ENCODE measurements at regions not wholly inside any gene's neighbourhood (a gene's known extent, or its start where the extent isn't known, plus 50 kb on each side); places are given as distances from the start of the nearest gene placed in this dataset.
"Not testable (repeated sequence)": the region's sequence is repeated elsewhere in the genome, so short reads cannot be mapped to it uniquely, and the experiment has no call there.

GRCh38 chr6:103113416-103113815 is 1719.9 kb downstream of the GRIK2 start:
- DNase-seq, result no peak

GRCh38 chr6:103107985-103108384 is 1714.5 kb downstream of the GRIK2 start:
- no peak for DNase-seq

DNA sequence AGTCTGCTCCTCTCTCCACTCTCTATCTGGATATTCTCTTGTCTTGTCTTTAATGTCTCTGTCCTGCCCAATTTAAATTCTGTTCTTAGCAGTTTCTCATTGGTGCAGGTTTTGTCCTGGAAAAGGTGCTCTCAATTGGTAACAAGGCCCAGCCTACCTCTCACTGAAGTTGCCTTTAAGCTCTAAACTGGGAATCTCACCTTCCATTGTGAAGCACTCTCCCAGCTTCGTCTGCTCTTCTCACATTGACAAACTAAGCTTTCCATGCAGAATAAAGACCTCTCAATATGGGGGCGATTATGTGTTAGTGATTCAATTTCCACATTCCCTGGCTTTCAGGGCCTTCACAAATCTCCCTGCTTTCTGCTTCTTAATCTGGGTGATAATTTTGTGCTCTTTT is 1712.2 kb downstream of the GRIK2 start:
- DNase-seq, result no peak

- DNase-seq, result no peak
These were observed 1707.8 kb downstream of the GRIK2 start for GRCh38 chr6:103101267-103101666.

GRCh38 chr6:103092414-103092813 is 1698.9 kb downstream of the GRIK2 start:
- not testable (repeated sequence) for DNase-seq

DNA sequence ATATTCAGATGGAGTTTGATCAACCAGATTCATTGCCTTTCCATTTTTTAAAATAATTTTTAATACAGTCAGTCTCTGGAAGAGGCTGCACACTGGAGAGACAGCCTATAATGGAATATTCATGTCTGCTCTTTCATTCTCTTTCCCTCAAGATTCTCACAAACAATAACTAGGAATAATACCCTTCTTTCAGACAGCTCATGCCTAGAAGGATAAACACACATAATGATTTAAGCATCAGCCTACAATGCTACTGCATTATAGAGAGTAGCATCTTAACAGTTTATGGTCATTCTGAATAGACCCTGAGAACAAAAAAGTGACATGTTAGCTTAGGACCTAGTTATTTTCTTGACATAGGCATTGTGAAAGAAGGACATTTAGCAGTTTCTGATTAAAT is 1692.3 kb downstream of the GRIK2 start:
- no peak for DNase-seq

- no peak for DNase-seq
These were observed 1688.5 kb downstream of the GRIK2 start for GRCh38 chr6:103081876-103082630.

- DNase-seq, result no peak
These were observed 1687.6 kb downstream of the GRIK2 start for GRCh38 chr6:103081126-103081525.

- DNase-seq, result no peak
These were observed 1687.0 kb downstream of the GRIK2 start for GRCh38 chr6:103080497-103080896.

- DNase-seq, result no peak
These were observed 1686.4 kb downstream of the GRIK2 start for GRCh38 chr6:103079867-103080266.

DNA sequence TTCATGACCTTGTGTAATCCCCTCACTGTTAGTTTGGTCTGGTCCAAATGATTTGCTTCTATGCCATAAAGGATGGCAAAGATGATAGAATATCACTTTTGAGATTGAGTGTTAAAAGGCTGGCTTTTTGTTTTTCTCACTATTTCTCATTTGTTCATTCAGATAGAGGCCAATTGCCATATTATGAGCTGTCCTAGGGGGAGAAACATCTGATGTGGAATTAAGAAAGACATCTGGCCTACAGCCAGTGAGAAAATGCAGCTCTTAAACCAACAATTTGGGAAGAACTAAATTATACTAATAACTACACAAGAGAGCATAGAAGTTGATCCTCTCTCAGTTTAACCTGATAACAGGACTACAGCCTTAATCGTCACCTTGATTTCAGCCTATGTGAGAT is 1668.6 kb downstream of the GRIK2 start:
- DNase-seq, result no peak

GRCh38 chr6:103047567-103047966 is 1654.1 kb downstream of the GRIK2 start:
- no peak for DNase-seq

DNA sequence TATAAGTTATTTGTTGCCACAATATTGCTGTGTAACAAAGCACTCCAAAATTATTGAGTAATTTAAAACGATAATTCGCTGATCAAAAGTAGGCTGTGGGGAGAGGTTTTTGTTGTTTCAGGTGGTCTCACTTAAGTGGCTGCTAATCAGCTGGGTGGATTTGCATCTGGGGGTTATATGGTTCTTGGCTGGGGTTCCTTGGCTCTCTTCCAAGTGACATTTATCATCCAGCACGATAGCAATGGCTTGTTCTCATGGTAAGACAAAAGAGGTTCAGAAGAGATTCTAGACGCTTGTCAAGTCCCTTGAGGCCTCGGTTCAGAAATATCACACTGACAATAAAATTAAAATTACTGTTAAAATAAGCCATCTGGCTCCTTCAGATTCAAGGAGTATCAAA is 1648.8 kb downstream of the GRIK2 start:
- no peak for DNase-seq

- DNase-seq, result no peak
These were observed 1643.3 kb downstream of the GRIK2 start for GRCh38 chr6:103036846-103037245.

DNA sequence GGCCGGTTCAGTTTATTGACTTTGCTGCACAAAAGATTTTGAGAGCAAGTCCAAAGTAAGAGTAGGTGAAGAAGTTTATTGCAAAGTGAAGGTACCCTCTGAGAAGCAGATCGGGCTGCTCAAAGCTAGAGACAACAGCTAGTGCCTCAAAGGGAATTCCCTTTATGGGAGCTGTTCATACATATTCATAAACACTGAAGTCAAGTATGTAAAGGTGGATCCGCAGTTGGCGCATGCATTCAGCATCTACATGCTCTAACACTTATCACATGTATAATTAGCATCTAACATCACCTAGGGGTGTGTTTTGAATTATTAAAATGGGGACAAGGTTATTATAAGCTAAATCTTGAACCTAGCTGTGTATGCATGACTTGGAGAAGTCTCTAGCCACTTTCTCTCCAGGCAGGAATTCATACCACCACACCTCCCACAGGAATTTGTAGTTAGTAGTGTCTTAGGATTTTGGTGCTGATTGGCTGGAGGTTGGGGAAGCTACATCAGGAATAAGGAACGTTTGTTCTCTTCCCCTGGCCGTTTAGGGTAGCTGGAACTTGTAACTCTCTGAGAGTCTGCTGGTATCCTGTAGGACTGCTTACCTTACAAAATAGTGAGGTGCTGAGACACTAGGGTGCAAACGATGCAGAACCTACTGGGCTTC is 1633.9 kb downstream of the GRIK2 start:
- no peak for DNase-seq

DNA sequence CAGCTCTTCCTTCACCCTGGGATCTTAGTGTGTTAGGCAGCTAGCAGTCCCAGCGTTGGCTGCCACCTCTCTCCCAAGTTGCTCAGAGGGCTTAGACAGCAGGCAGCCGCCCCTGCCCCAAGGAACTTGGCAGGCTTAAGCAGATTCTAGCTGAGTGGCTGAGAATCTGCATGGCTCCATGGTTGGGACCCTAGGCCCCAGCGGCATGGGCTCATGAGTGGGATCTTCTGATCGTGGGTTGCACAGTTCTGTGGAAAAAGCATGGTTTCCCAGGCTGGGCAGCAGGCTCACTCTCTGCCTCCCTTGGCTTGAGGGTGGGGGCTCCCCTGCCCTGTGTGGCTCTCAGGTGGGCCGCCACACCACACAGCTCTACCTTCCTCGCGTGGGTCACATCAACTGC is 1624.9 kb downstream of the GRIK2 start:
- DNase-seq, result no peak

DNA sequence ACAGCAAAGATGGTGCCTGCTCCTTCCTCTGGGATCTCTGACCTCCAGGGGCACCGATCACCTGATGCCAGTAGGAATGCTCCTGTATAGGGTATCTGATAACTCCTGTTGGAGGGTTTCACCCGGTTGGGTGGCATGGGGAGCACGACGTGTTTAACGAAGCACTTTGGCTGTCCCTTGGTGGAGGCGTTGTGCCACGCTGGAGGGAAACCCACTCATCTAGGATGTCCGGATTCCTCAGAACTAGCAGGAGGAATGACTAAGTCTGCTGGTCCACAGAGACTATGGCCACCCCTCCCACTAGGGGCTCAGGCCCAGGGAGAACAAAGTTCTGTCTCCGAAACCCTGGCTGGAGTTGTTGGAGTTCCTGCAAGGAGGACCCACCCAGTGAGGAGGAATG is 1624.4 kb downstream of the GRIK2 start:
- no peak for DNase-seq

DNA sequence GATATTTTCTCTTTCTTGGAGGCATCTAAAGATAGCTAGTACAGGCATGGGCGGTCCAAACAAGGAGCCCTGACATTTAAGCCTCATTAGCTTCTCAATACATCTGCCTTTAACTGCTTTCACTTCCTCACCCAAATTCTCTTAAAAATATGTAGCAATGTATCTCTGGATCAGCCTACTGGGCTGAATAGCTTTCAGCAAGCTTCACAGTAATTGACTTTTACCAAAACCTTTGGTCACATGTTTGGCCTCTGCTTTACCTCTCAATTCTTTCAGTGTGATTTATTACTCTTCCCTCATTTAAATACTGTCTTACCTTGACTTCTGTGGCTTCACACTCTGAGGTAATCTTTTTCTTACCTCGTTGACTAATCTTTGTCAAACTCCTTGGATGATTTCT is 1618.1 kb downstream of the GRIK2 start:
- DNase-seq, result no peak

DNA sequence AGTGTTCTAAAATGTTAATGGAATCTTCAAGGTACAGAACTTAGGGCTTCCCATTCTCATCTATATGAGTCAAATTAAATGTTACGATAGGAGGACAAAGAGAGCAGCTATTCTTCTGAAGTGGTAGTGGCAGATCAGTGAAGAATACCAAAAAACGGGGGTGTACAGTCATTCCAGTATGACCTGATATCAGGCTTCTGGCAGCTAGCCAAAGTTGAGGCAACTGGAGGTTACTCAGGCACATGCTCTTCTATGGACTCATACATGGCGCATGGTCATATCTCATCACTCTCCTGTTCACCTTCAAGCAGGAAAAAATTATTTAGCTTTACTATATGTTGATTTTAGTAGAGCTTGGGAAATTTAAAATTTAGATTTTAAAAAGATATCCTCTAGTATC is 1608.8 kb downstream of the GRIK2 start:
- no peak for DNase-seq

- DNase-seq, result no peak
These were observed 1608.2 kb downstream of the GRIK2 start for GRCh38 chr6:103001724-103002123.

DNA sequence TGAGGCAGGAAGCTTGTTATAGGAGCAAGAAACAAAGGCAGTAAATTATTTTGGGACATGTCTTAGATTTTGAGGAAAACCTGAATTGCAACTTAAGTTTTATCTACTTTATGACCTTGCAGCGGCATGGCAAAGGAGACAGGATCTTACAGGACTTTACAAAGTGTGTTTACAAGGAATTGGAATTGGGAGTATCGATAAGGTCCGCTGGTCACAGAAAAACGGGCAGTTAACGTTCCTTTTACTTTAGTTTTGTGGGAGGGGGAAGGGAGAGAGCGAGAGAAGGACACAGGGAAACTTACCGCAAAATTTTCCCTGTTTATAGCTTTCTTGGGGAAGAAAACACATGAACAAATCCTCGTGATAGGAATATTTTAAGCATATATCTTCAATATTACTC is 1607.2 kb downstream of the GRIK2 start:
- DNase-seq, result no peak

DNA sequence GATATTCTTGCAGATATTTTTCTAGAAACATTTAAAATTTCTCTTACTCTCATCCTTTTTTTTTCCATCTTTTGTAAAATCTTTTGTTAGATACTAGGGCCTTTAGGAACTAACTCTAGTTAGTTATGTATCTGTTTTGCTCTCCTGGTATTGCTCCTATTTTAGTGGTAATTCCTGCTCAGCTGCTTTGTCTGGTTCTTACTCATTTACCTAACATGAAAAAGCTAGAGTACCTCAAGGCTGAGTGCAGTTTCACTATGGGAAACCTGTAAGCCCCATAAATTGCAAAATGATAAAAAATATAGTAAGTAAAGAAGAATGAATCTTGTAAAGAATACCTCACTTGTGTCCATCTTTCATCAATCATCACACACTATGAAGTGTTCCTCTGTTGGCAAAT is 1602.0 kb downstream of the GRIK2 start:
- no peak for DNase-seq

- no peak for DNase-seq
These were observed 1601.4 kb downstream of the GRIK2 start for GRCh38 chr6:102994866-102995265.

DNA sequence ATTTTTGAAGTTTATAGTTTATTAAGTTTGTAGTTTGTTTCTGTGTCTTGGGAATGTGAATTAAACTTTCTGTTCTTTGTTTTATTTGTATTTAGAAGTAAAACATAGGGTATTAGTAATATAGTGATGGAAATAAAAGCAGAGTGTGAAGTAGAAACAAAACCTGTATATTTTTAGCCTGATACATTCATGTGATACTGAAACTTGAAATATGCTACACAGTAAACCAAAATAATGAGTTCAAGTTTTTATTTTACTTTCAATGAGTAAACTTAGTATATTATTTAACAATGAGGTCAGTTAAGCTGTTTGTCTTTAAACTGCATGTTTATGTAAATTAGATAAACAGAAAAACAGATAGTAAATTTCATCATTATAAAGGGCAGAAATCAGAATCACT is 1592.6 kb downstream of the GRIK2 start:
- no peak for DNase-seq

DNA sequence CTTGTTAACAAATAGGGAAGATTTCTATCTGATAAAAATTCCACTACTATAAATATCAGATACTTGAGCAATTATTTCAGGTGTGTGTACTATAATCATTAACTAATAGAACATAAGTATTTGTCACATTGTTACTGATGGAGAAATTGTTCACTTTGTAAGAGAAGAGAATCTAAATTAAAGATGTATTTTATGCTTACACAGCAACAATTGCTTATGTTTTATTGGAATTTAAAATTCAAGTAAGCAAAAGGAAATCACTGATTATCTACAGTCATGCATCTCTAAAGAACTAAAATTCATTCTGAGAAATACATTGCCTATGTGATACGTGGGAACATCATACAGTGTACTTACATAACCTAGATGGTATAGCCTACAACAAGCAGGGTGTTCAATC is 1590.8 kb downstream of the GRIK2 start:
- DNase-seq, result no peak

Data from CD4-positive, alpha-beta T cell treated with Interleukin-4 for 4 hours (primary cell).